ENCODE measurements at regions not wholly inside any gene's neighbourhood (a gene's known extent, or its start where the extent isn't known, plus 50 kb on each side); places are given as distances from the start of the nearest gene placed in this dataset.

- intact Hi-C loops (cut with DNase I): no loop called here
- TF ChIP-seq CTCF (IDR thresholded peaks at IDR 0.05): no peak
- TF ChIP-seq POLR2A (IDR thresholded peaks at IDR 0.05): no peak
- DNase-seq (no peak), ATAC-seq (no peak)
- no peaks in the 10 kb centered on the region for H3K27me3 ChIP-seq
- H3K9me3 ChIP-seq: no peaks in the 10 kb centered on the region
- 27% methylated on average over 1 of the region's 1 CpG for WGBS (ENCODE audit: insufficient coverage, low coverage, low lambda C conversion rate, missing lambda C conversion rate)
- no peak overlapping the region for H3K27ac ChIP-seq
- H3K4me1 ChIP-seq: no peaks in the 10 kb centered on the region
- no peaks in the 10 kb centered on the region for H3K36me3 ChIP-seq
- H3K4me3 ChIP-seq: no peak overlapping the region
Measured at GRCh38 chr19:28615966-28616365, 597.0 kb downstream of the UQCRFS1 start.

- Histone ChIP-seq H3K4me3 (no peak overlapping the region), H3K27me3 (no peaks in the 10 kb centered on the region), H3K27ac (no peak overlapping the region), H3K4me1 (no peaks in the 10 kb centered on the region), H3K9me3 (no peaks in the 10 kb centered on the region), H3K36me3 (no peaks in the 10 kb centered on the region)
- ATAC-seq (no peak), DNase-seq (no peak)
- intact Hi-C loops (cut with DNase I): no loop called here
- no peak for TF ChIP-seq POLR2A (IDR thresholded peaks at IDR 0.05)
- TF ChIP-seq CTCF (IDR thresholded peaks at IDR 0.05): no peak
- WGBS (ENCODE audit: insufficient coverage, low coverage, low lambda C conversion rate, missing lambda C conversion rate): 88% methylated on average over 3 of the region's 3 CpGs
Measured at GRCh38 chr19:28615546-28615916, 597.4 kb downstream of the UQCRFS1 start.

- WGBS (ENCODE audit: insufficient coverage, low coverage, low lambda C conversion rate, missing lambda C conversion rate): 58% methylated on average over 11 of the region's 12 CpGs
- intact Hi-C loops (cut with DNase I): no loop called here
- Histone ChIP-seq H3K4me3 (no peak overlapping the region), H3K27me3 (no peaks in the 10 kb centered on the region), H3K4me1 (no peaks in the 10 kb centered on the region), H3K27ac (no peak overlapping the region), H3K36me3 (no peaks in the 10 kb centered on the region), H3K9me3 (no peaks in the 10 kb centered on the region)
- TF ChIP-seq POLR2A (IDR thresholded peaks at IDR 0.05) (no peak), CTCF (IDR thresholded peaks at IDR 0.05) (no peak)
- DNase-seq (no peak), ATAC-seq (no peak)
Measured at GRCh38 chr19:28614634-28615545, 598.1 kb downstream of the UQCRFS1 start.

GRCh38 chr19:28612275-28612769 lies 600.6 kb downstream of the UQCRFS1 start:
- no peaks in the 10 kb centered on the region for H3K36me3 ChIP-seq
- DNase-seq: no peak
- ATAC-seq: no peak
- no peaks in the 10 kb centered on the region for H3K9me3 ChIP-seq
- H3K27me3 ChIP-seq: no peaks in the 10 kb centered on the region
- H3K4me1 ChIP-seq: no peaks in the 10 kb centered on the region
- WGBS (ENCODE audit: insufficient coverage, low coverage, low lambda C conversion rate, missing lambda C conversion rate): 56% methylated on average over 7 of the region's 8 CpGs
- intact Hi-C loops (cut with DNase I): no loop called here
- H3K27ac ChIP-seq: no peak overlapping the region
- TF ChIP-seq CTCF (IDR thresholded peaks at IDR 0.05) (no peak), POLR2A (IDR thresholded peaks at IDR 0.05) (no peak)
- no peak overlapping the region for H3K4me3 ChIP-seq
